MM.1S (cell line): ENCODE measurements at regions not wholly inside any gene's neighbourhood (a gene's known extent, or its start where the extent isn't known, plus 50 kb on each side); places are given as distances from the start of the nearest gene placed in this dataset.

Experiments
- DNase-seq: peaks from one replicate; pipeline ENCODE4 v3.0.0-alpha.2; 2015
- H2AFZ ChIP-seq: fragments of 300-600 bp; sonication (generic); 2 replicates; pipeline ENCODE4 v1.6.0; 2016; ENCODE audit warnings: antibody characterized with exemption, low read length
- H3F3A ChIP-seq: fragments of 300-600 bp; sonication (generic); 2 replicates; pipeline ENCODE4 v1.6.1; 2016; ENCODE audit warnings: mild to moderate bottlenecking, antibody characterized with exemption, low read length, moderate library complexity, mixed read lengths; ENCODE audit not compliant: insufficient read depth
- H3K27ac ChIP-seq: fragments of 300-600 bp; sonication (generic); 2 replicates; pipeline ENCODE4 v1.5.1; 2016; ENCODE audit warnings: mild to moderate bottlenecking, low read length
- H3K27me3 ChIP-seq: fragments of 300-600 bp; sonication (generic); replicated peaks from 2 replicates; pipeline ENCODE4 v1.6.0; 2016; ENCODE audit warnings: low read length; ENCODE audit not compliant: insufficient read depth
- H3K36me3 ChIP-seq: fragments of 300-600 bp; sonication (generic); replicated peaks from 2 replicates; pipeline ENCODE4 v1.6.1; 2016; ENCODE audit warnings: mild to moderate bottlenecking, low read length, mixed read lengths; ENCODE audit not compliant: insufficient read depth
- H3K4me1 ChIP-seq: fragments of 300-600 bp; sonication (generic); 2 replicates; pipeline ENCODE4 v1.6.1; 2016; ENCODE audit warnings: low read length, mixed read lengths
- H3K4me2 ChIP-seq: fragments of 300-600 bp; sonication (generic); 2 replicates; pipeline ENCODE4 v1.6.0; 2016; ENCODE audit warnings: low read depth, low read length
- H3K4me3 ChIP-seq: fragments of 300-600 bp; sonication (generic); 2 replicates; pipeline ENCODE4 v1.5.1; 2016; ENCODE audit warnings: low read length, mixed read lengths
- H3K79me2 ChIP-seq: fragments of 300-600 bp; sonication (generic); 2 replicates; pipeline ENCODE4 v1.6.1; 2016; ENCODE audit warnings: mixed run types, low read length, mixed read lengths
- H3K9ac ChIP-seq: fragments of 300-600 bp; sonication (generic); 2 replicates; pipeline ENCODE4 v1.6.1; 2016; ENCODE audit warnings: low read length, mixed read lengths
- H3K9me2 ChIP-seq: fragments of 300-600 bp; sonication (generic); replicated peaks from 2 replicates; pipeline ENCODE4 v1.6.1; 2016; ENCODE audit warnings: mild to moderate bottlenecking, low read length, mixed read lengths; ENCODE audit not compliant: insufficient read depth
- H3K9me3 ChIP-seq: fragments of 300-600 bp; sonication (generic); replicated peaks from 2 replicates; pipeline ENCODE4 v1.6.1; 2016; ENCODE audit warnings: mild to moderate bottlenecking, low read length, mixed read lengths; ENCODE audit not compliant: insufficient read depth
- H4K20me1 ChIP-seq: fragments of 300-600 bp; sonication (generic); 2 replicates; pipeline ENCODE4 v1.6.1; 2016; ENCODE audit warnings: mild to moderate bottlenecking, low read length, moderate library complexity, mixed read lengths; ENCODE audit not compliant: insufficient read depth
- CTCF ChIP-seq: fragments of 300-600 bp; sonication (generic); IDR thresholded peaks from 2 replicates; pipeline ENCODE4 v1.5.1; 2016; ENCODE audit warnings: antibody characterized with exemption, low read length, mixed read lengths
- EZH2 ChIP-seq: fragments of 300-600 bp; sonication (generic); optimal IDR thresholded peaks from 2 replicates; pipeline ENCODE3; 2017; ENCODE audit warnings: low read depth, mild to moderate bottlenecking, antibody characterized with exemption, low read length, mixed read lengths
- EZH2phosphoT487 ChIP-seq: fragments of 300-600 bp; sonication (generic); IDR thresholded peaks from 2 replicates; pipeline ENCODE4 v1.6.1; 2018; ENCODE audit warnings: antibody characterized with exemption, low read length

GRCh38 chr2:215836881-215837280 lies 176.5 kb downstream of the MREG start:
- Histone ChIP-seq H4K20me1 (no peaks in the 10 kb centered on the region), H3K79me2 (no peaks in the 10 kb centered on the region), H3K9ac (no peak overlapping the region), H3K27me3 (no peaks in the 10 kb centered on the region), H2AFZ (no peak overlapping the region), H3K4me2 (no peak overlapping the region), H3K4me3 (no peak overlapping the region), H3F3A (peaks cover 29% of the 10 kb centered on the region), H3K9me3 (no peaks in the 10 kb centered on the region), H3K27ac (no peak overlapping the region), H3K9me2 (no peaks in the 10 kb centered on the region), H3K4me1 (peaks cover 26% of the 10 kb centered on the region), H3K36me3 (no peaks in the 10 kb centered on the region)
- no peak for DNase-seq
- TF ChIP-seq CTCF (no peak), EZH2phosphoT487 (no peak), EZH2 (no peak)

GRCh38 chr2:215835657-215836056 lies 177.7 kb downstream of the MREG start:
- H4K20me1 ChIP-seq: no peaks in the 10 kb centered on the region
- H3K79me2 ChIP-seq: no peaks in the 10 kb centered on the region
- H3K9me2 ChIP-seq: no peaks in the 10 kb centered on the region
- no peak for TF ChIP-seq EZH2
- no peak for TF ChIP-seq EZH2phosphoT487
- no peak for TF ChIP-seq CTCF
- H3F3A ChIP-seq: peaks cover 20% of the 10 kb centered on the region
- H3K27ac ChIP-seq: no peak overlapping the region
- H3K4me2 ChIP-seq: no peak overlapping the region
- no peak overlapping the region for H2AFZ ChIP-seq
- DNase-seq: no peak
- H3K4me1 ChIP-seq: peaks cover 17% of the 10 kb centered on the region
- H3K9me3 ChIP-seq: no peaks in the 10 kb centered on the region
- no peak overlapping the region for H3K4me3 ChIP-seq
- no peak overlapping the region for H3K9ac ChIP-seq
- no peaks in the 10 kb centered on the region for H3K27me3 ChIP-seq
- no peaks in the 10 kb centered on the region for H3K36me3 ChIP-seq

GRCh38 chr2:215835231-215835630 lies 178.1 kb downstream of the MREG start:
- no peak overlapping the region for H3K27ac ChIP-seq
- DNase-seq: no peak
- peaks cover 16% of the 10 kb centered on the region for H3F3A ChIP-seq
- no peaks in the 10 kb centered on the region for H3K27me3 ChIP-seq
- no peaks in the 10 kb centered on the region for H3K9me2 ChIP-seq
- no peak overlapping the region for H3K9ac ChIP-seq
- H3K4me2 ChIP-seq: no peak overlapping the region
- peaks cover 16% of the 10 kb centered on the region for H3K4me1 ChIP-seq
- no peak overlapping the region for H2AFZ ChIP-seq
- no peak overlapping the region for H3K4me3 ChIP-seq
- H3K9me3 ChIP-seq: no peaks in the 10 kb centered on the region
- no peaks in the 10 kb centered on the region for H3K36me3 ChIP-seq
- no peak for TF ChIP-seq EZH2
- no peak for TF ChIP-seq CTCF
- TF ChIP-seq EZH2phosphoT487: no peak
- H4K20me1 ChIP-seq: no peaks in the 10 kb centered on the region
- H3K79me2 ChIP-seq: no peaks in the 10 kb centered on the region
